Right lobe of liver (tissue), 4 donors: ENCODE measurements at regions not wholly inside any gene's neighbourhood (a gene's known extent, or its start where the extent isn't known, plus 50 kb on each side); places are given as distances from the start of the nearest gene placed in this dataset.
"Not testable (repeated sequence)": the region's sequence is repeated elsewhere in the genome, so short reads cannot be mapped to it uniquely, and the experiment has no call there.

Experiments
- CTCF ChIP-seq, 4 donors: fragments of 200-600 bp in 3 of 4; fragments of 450-650 bp in 1 of 4; IDR thresholded peaks; one replicate each; pipeline versions ENCODE4 v1.5.1 to v1.8.0; 2016 to 2022; ENCODE audit warnings: antibody characterized with exemption in 4 of 4, mild to moderate bottlenecking in 2 of 4
- POLR2A ChIP-seq: fragments of 450-650 bp; IDR thresholded peaks from one replicate; pipeline ENCODE4 v1.6.1; 2017; ENCODE audit warnings: antibody characterized with exemption, mild to moderate bottlenecking
- donor health status: DM: no; HTN: no; CAD: no.
- donor health status: DM: no; HTN: no; CAD: no.
- donor health status: DM: no; HTN: yes; CAD: no.

- TF ChIP-seq CTCF (IDR thresholded peaks at IDR 0.05); POLR2A: not testable (repeated sequence)
These were observed 126.5 kb upstream of the NBPF9 start for GRCh38 chr1:149229813-149230212.
